Activated CD8-positive, alpha-beta memory T cell treated with anti-CD3 and anti-CD28 coated beads, Interleukin-2, amount 50 U/mL, for 1 hour (primary cell): ENCODE measurements at regions not wholly inside any gene's neighbourhood (a gene's known extent, or its start where the extent isn't known, plus 50 kb on each side); places are given as distances from the start of the nearest gene placed in this dataset.
"Not testable (repeated sequence)": the region's sequence is repeated elsewhere in the genome, so short reads cannot be mapped to it uniquely, and the experiment has no call there.

ENCODE experiments used
- DNase-seq: peaks from one replicate; pipeline ENCODE4 v3.0.0-alpha.2; 2020; ENCODE audit errors: extremely low read depth

- no peak for DNase-seq
Observed at GRCh38 chr7:50251765-50252164, 52.8 kb upstream of the IKZF1 start.

GRCh38 chr7:50246551-50246950 lies 58.0 kb upstream of the IKZF1 start:
- no peak for DNase-seq

- DNase-seq, result not testable (repeated sequence)
Observed at GRCh38 chr7:50242111-50242510, 62.4 kb upstream of the IKZF1 start.

DNA sequence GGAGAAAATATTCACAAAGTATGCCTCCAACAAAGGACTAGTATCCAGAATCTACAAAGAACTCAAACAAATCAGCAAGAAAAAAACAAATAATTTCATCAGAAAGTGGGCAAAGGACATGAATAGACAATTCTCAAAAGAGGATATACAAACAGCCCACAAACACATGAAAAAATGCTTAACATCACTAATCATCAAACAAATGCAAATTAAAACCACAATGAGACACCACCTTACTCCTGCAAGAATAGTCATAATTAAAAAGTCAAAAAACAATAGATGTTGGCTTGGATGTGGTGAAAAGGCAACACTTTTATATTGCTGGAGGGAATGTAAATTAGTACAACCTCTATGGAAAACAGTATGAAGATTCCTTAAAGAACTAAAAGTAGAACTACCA lies 63.8 kb upstream of the IKZF1 start:
- DNase-seq, result not testable (repeated sequence)

- DNase-seq, result no peak
Observed at GRCh38 chr7:50229964-50230363, 74.6 kb upstream of the IKZF1 start.

DNA sequence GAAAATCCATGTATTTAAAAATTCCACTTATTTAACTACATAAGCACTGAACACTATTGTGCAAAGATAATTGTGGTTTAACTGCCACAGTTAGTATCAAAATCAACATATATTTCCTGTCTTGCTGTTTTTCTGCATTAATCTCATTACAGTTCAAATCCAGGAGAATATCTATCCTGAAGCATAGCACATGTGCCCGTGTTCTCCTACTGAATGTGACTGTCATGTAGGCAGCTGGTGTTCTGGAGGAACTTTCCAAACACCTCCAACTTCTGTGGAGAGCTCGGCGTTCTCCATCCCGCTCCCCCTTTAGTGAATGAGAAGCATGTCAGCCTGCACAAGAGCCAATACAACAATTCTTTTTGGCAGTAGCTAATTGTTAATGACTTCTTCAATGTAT lies 76.4 kb upstream of the IKZF1 start:
- no peak for DNase-seq

DNA sequence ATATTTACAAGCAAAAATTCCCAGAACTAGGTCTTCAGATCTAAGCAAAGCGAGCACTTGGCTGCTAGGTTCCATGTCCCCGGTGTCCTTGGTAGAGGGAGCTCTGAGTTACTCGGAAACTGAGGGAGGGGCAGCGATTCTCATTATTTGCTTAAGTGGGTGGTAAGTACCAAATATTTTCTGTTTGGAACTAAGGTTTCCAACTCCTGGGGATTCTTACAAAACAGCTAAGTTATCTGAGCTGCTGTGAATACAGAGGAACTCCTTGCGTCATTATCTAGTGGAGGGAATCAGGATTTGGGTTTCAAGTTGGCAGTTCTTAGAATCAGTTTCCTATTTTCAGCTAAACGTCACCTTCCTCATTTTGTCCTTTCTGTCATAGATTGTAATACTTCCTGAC lies 76.8 kb upstream of the IKZF1 start:
- DNase-seq, result no peak

- DNase-seq, result no peak
Observed at GRCh38 chr7:50226669-50227068, 77.8 kb upstream of the IKZF1 start.

- DNase-seq, result no peak
Observed at GRCh38 chr7:50226145-50226544, 78.4 kb upstream of the IKZF1 start.

GRCh38 chr7:50221433-50221832 lies 83.1 kb upstream of the IKZF1 start:
- DNase-seq, result no peak

DNA sequence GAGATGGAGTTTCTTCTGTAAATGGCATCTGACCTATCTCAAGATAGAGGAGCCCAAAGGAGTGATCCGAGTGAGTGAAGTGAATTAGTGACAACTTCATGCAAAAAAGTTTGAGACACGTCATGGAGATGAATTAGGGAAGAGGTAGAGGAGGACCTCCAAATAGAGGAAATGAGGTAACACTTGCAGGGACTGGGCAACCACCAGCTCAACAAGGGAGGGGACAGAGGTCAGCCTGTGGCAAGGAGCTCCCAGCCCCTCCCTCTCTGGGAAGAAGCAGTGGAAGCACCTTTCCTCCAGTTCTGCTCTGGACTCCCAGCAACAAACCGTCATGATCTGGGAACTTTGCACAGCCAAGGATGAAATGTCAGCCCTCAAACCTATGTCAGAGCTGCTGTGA lies 83.5 kb upstream of the IKZF1 start:
- DNase-seq, result no peak

GRCh38 chr7:50220273-50220672 lies 84.2 kb upstream of the IKZF1 start:
- no peak for DNase-seq

DNA sequence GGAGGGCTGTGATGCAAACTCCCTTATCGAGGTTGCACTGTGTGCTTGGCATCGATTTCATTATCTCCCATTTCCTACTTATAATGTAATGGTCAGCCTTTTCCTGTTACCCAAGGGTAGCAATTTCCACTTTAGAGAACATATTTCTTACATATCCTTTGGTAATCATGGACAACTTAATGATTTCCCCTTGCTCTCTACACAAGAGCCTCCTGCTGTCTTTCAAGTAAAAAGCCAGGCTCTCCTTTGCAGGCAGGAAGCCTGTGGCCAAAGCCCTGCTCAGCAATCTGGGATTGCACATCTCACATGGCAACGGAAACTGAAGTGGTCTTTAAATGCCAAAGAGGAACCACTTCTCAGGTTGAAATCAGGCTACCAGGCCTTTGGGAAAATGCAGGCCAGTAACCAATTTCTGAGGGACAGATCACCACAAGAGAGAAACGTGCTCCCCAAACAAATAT lies 86.7 kb upstream of the IKZF1 start:
- DNase-seq, result no peak

DNA sequence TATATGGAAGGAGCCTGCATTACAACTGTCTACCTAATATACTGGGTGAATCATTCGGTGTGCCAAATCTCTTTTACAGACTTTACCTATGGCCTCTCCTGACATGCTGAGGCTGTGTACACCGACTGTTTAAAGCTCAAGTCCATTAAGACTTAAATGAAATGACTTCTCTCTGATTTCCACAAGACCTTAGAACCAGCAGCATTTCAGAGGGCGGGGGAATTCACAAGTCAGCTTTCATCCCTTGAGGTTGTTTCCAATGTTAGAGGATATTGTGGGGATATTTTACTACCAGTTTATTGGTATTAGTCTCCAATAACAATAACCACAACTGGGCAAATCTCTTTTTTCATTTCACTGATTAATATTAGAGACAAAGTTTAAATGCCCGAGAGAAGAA lies 87.1 kb upstream of the IKZF1 start:
- no peak for DNase-seq

DNA sequence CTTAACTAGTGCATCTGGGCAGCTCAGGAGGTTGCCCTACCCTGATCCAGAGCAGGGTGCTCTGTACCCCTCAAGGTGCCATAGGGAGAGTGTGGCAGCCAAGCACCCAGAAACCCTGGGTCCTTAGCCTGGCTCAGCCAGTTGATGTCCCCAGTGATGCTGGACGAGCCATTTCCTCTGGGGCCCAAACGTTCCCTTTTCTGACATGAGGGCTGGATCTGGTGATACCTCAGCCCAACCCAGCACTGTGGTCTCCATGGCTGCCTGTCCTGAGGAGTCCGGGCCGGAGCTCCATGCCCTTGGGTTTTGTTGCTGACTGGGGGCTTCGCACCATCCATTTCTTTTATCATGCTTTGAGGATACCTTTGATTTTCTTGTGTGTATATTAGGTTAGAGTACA lies 87.9 kb upstream of the IKZF1 start:
- no peak for DNase-seq

- DNase-seq, result no peak
Observed at GRCh38 chr7:50214771-50215170, 89.7 kb upstream of the IKZF1 start.

DNA sequence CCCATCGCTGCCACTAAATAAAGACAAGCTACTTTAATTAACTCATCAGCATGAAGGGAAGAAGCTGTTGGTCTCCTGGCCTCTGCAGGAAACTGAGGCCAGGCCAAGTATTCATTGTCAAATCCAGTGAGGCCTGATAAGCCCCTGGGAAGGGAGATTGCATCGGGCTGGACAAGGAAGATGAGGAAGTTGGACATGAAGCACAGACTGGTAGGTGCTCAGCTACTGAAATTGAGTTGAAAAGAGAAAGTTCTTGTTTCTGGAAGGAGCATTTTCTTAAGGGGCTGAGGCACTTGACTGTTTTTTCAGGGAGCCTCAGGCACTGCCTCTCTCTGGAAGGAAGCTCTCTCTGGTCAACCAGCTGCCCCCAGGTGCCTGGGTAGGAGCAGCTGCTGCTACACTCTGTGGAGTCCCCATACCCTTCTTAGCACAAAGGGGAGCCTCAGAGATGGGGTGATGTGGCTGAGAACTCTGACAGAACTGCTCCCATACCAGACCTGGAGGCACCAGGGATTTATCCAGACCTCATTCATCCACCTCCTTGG lies 90.3 kb upstream of the IKZF1 start:
- DNase-seq, result no peak

DNA sequence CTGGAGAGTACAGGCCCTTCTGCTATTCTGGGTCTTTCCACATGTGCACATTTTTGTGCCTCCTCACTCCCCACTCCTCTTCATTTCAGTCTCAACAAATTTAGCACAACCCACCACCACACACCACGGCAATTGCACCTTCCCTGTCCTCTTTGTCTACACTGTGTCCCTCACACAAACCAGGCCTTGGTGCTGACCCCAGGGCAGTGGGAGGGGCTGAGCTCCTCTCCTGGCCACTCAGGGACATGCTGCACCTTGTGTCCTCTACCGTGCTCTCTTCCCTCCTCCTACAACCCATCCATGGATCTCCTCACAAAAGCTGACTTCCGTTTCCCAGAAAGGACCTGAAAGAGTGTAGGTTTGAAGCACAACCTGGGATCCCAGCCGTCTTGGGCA lies 90.9 kb upstream of the IKZF1 start:
- DNase-seq, result no peak

DNA sequence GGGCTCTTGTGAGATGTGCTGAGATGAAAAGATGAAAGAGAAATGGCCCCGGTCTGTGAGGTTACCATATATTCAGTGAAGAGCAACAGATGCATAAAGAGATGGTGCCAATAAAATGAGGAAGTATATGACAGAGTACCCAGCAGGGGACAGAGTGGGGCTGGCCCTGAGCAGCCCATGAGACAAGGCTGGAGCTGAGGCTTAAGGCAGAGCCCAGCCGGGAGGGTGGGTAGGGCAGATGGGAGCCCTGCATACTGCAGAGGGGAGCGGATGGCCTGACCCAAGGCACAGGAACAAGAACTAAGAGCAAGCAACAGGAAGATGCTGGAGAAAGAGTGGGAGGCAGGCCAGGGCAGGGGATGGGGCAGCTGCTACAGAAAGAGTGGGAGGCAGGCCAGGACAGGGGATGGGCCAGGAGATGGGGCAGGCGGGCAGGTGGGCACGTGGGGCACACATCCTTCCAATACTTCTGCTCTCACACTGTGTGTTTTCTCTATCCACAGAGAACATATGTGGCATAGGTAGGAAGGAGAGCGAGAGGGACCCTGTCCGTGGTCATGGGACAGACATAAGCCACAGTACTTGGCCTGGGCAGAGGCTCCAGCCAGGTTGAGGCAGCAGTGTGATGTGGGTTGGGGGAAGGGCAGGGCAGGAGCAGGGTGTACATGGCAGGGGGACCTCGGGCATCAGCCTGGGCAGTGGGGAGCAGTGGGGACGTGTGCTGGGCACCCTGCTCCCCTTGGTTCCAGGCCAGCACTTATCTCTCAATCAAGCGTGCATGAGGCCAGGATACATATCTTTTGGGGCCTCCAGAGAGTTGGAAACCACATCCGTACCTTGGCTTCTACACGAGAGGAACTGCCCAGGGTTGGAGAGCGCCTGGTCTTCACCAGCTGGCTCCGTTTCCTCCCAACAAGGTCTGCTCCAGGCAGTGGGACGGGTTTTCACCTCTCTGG lies 91.6 kb upstream of the IKZF1 start:
- no peak for DNase-seq

DNA sequence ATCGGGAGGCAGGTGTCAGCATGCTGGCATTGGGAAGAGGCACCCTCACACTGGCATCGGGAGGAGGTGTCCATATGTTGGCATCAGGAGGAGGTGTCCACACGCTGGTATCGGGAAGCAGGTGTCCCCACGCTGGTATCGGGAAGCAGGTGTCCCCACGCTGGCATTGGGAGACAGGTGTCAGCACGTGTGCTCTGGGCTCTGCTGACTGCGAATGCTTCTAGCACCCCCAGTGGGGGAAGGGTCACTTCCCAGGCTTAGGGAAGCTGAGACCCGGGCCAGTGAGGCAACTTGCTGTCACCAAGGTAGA lies 92.5 kb upstream of the IKZF1 start:
- no peak for DNase-seq

- DNase-seq, result no peak
Observed at GRCh38 chr7:50211130-50212015, 93.1 kb upstream of the IKZF1 start.

DNA sequence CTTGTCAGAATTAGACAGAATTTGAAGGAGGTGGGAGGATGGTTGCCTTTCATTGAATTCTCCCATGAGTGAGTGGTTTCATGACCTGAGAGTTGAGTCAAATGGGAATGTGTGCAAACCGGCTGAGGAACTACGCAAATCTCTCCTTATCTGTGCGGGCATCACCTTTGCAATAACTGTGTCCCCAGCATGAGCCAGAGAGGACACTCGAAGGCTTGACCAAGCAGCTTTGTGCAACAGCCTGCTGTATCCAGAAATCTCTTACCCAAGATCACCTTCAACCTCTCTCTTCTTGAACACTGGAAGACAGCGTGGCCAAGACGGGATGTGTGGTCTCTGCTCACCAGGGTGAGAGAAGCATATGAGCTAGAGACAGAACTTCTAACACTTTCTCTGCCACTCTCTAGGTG lies 93.8 kb upstream of the IKZF1 start:
- DNase-seq, result no peak
